GM13977 (cell line): ENCODE measurements at regions not wholly inside any gene's neighbourhood (a gene's known extent, or its start where the extent isn't known, plus 50 kb on each side); places are given as distances from the start of the nearest gene placed in this dataset.

Experiments used
- DNase-seq: peaks from one replicate; pipeline ENCODE4 v3.0.0; 2012; ENCODE audit warnings: low spot score
- CTCF ChIP-seq: IDR thresholded peaks from 2 replicates; pipeline ENCODE4 v1.5.1; 2012; ENCODE audit warnings: mild to moderate bottlenecking, control low read depth; ENCODE audit not compliant: insufficient read depth; ENCODE audit errors: extremely low read depth, missing control alignments
- in situ Hi-C: fragments of 300-500 bp; cut with MboI; formaldehyde crosslinking; loops from one replicate; pipeline ENCODE4 v1.12.0; 2022; ENCODE audit warnings: low sequenced_read_pairs, low pct_unique_long_range_greater_than_20kb, mixed read lengths, inconsistent platforms; ENCODE audit not compliant: unreplicated experiment

GRCh38 chr1:29500041-29500440 is 263.7 kb downstream of the PTPRU start:
- TF ChIP-seq CTCF: no peak
- in situ Hi-C loops: no loop called here
- DNase-seq: no peak

- in situ Hi-C loops: no loop called here
- TF ChIP-seq CTCF: no peak
- no peak for DNase-seq
Observed at GRCh38 chr1:29499104-29499650, 262.9 kb downstream of the PTPRU start.

GRCh38 chr1:29498126-29499103 is 262.1 kb downstream of the PTPRU start:
- DNase-seq: no peak
- in situ Hi-C loops: no loop called here
- TF ChIP-seq CTCF: no peak

- no peak for TF ChIP-seq CTCF
- in situ Hi-C loops: no loop called here
- no peak for DNase-seq
Observed at GRCh38 chr1:29497395-29498125, 261.2 kb downstream of the PTPRU start.

- no peak for DNase-seq
- TF ChIP-seq CTCF: no peak
- in situ Hi-C loops: no loop called here
Observed at GRCh38 chr1:29496701-29497100, 260.4 kb downstream of the PTPRU start.

GRCh38 chr1:29490204-29490934 is 254.0 kb downstream of the PTPRU start:
- DNase-seq: no peak
- in situ Hi-C loops: no loop called here
- no peak for TF ChIP-seq CTCF
